NOMO-1 treated with dmso at 0.1 percent for 144 hours (cell line): ENCODE measurements at regions not wholly inside any gene's neighbourhood (a gene's known extent, or its start where the extent isn't known, plus 50 kb on each side); places are given as distances from the start of the nearest gene placed in this dataset.

Experiments used
- DNase-seq: peaks from one replicate; lab custom pipeline; 2025; ENCODE audit not compliant: unreplicated experiment; lab: John Stamatoyannopoulos, UW

GRCh38 chr12:111201495-111202236 is 167.2 kb downstream of the PHETA1 start:
- DNase-seq, result no peak

GRCh38 chr12:111201036-111201435 is 167.9 kb downstream of the PHETA1 start:
- no peak for DNase-seq

GRCh38 chr12:111197376-111197944 is 171.4 kb downstream of the PHETA1 start:
- DNase-seq, result no peak

- DNase-seq, result peak; percentile 72
These were observed 172.4 kb downstream of the PHETA1 start for GRCh38 chr12:111196532-111196931.

- no peak for DNase-seq
These were observed 173.6 kb downstream of the PHETA1 start for GRCh38 chr12:111195316-111195715.

- no peak for DNase-seq
These were observed 174.2 kb downstream of the PHETA1 start for GRCh38 chr12:111194703-111195051.

- DNase-seq, result no peak
These were observed 174.8 kb downstream of the PHETA1 start for GRCh38 chr12:111193977-111194702.

GRCh38 chr12:111193496-111193895 is 175.4 kb downstream of the PHETA1 start:
- no peak for DNase-seq

- DNase-seq, result no peak
These were observed 175.8 kb downstream of the PHETA1 start for GRCh38 chr12:111193067-111193466.

- DNase-seq, result no peak
These were observed 176.2 kb downstream of the PHETA1 start for GRCh38 chr12:111192647-111193046.

- DNase-seq, result no peak
These were observed 178.0 kb downstream of the PHETA1 start for GRCh38 chr12:111190741-111191526.

GRCh38 chr12:111189792-111190191 is 179.1 kb downstream of the PHETA1 start:
- DNase-seq, result no peak

GRCh38 chr12:111188436-111188835 is 180.5 kb downstream of the PHETA1 start:
- DNase-seq, result no peak

GRCh38 chr12:111186347-111186746 is 182.5 kb downstream of the PHETA1 start:
- DNase-seq, result no peak

- DNase-seq, result no peak
These were observed 183.0 kb downstream of the PHETA1 start for GRCh38 chr12:111185889-111186227.

- DNase-seq, result no peak
These were observed 183.5 kb downstream of the PHETA1 start for GRCh38 chr12:111185206-111185888.

GRCh38 chr12:111184161-111184560 is 184.7 kb downstream of the PHETA1 start:
- DNase-seq, result no peak

- no peak for DNase-seq
These were observed 185.8 kb downstream of the PHETA1 start for GRCh38 chr12:111183094-111183493.

- DNase-seq, result no peak
These were observed 186.5 kb downstream of the PHETA1 start for GRCh38 chr12:111182382-111182781.

- DNase-seq, result peak; percentile 90
These were observed 187.7 kb downstream of the PHETA1 start for GRCh38 chr12:111181143-111181726.
